Endothelial cell (in vitro differentiated cells): ENCODE measurements at regions not wholly inside any gene's neighbourhood (a gene's known extent, or its start where the extent isn't known, plus 50 kb on each side); places are given as distances from the start of the nearest gene placed in this dataset.

Source experiments
- DNase-seq: peaks from one replicate; pipeline ENCODE4 v3.0.0; 2021; ENCODE audit warnings: low spot score
- H3K27ac Mint-ChIP-seq: one replicate; pipeline ENCODE4 v1.8.0; 2021; ENCODE audit warnings: mixed read lengths, inconsistent platforms; ENCODE audit not compliant: unreplicated experiment
- H3K27me3 Mint-ChIP-seq: one replicate; pipeline ENCODE4 v1.8.0; 2021; ENCODE audit warnings: mild to moderate bottlenecking, moderate library complexity, mixed read lengths, inconsistent platforms; ENCODE audit not compliant: unreplicated experiment
- H3K36me3 Mint-ChIP-seq: one replicate; pipeline ENCODE4 v1.8.0; 2021; ENCODE audit warnings: mild to moderate bottlenecking, low read depth, mixed read lengths, inconsistent platforms; ENCODE audit not compliant: unreplicated experiment
- H3K4me1 Mint-ChIP-seq: one replicate; pipeline ENCODE4 v1.8.0; 2021; ENCODE audit warnings: mild to moderate bottlenecking, mixed read lengths, inconsistent platforms; ENCODE audit not compliant: unreplicated experiment
- H3K4me3 Mint-ChIP-seq: one replicate; pipeline ENCODE4 v1.8.0; 2021; ENCODE audit warnings: mild to moderate bottlenecking, mixed read lengths, inconsistent platforms; ENCODE audit not compliant: unreplicated experiment
- H3K9me3 Mint-ChIP-seq: one replicate; pipeline ENCODE4 v1.8.0; 2021; ENCODE audit warnings: mixed read lengths, inconsistent platforms; ENCODE audit not compliant: unreplicated experiment
- CTCF ChIP-seq: fragments of 200-600 bp; sonication (generic); IDR thresholded peaks from one replicate; pipeline ENCODE4 v1.5.0; 2021; ENCODE audit warnings: antibody characterized with exemption; ENCODE audit not compliant: unreplicated experiment

GRCh38 chr10:118238573-118239235 lies 103.4 kb downstream of the FAM204A start:
- no peak for TF ChIP-seq CTCF
- no peak for DNase-seq
- H3K27ac Mint-ChIP-seq, result no peak overlapping the region
- H3K27me3 Mint-ChIP-seq, result peaks cover 6% of the 10 kb centered on the region
- no peak overlapping the region for H3K4me3 Mint-ChIP-seq
- no peaks in the 10 kb centered on the region for H3K36me3 Mint-ChIP-seq
- no peaks in the 10 kb centered on the region for H3K4me1 Mint-ChIP-seq
- H3K9me3 Mint-ChIP-seq, result no peaks in the 10 kb centered on the region

GRCh38 chr10:118237930-118238329 lies 104.2 kb downstream of the FAM204A start:
- no peaks in the 10 kb centered on the region for H3K36me3 Mint-ChIP-seq
- H3K4me3 Mint-ChIP-seq, result no peak overlapping the region
- H3K27me3 Mint-ChIP-seq, result peaks cover 6% of the 10 kb centered on the region
- no peak for DNase-seq
- H3K27ac Mint-ChIP-seq, result no peak overlapping the region
- no peaks in the 10 kb centered on the region for H3K9me3 Mint-ChIP-seq
- TF ChIP-seq CTCF, result no peak
- H3K4me1 Mint-ChIP-seq, result no peaks in the 10 kb centered on the region

- no peak for DNase-seq
- Mint-ChIP-seq H3K9me3 (no peaks in the 10 kb centered on the region), H3K4me3 (no peak overlapping the region), H3K4me1 (no peaks in the 10 kb centered on the region), H3K27me3 (peaks cover 6% of the 10 kb centered on the region), H3K36me3 (no peaks in the 10 kb centered on the region), H3K27ac (no peak overlapping the region)
- TF ChIP-seq CTCF, result no peak
These were observed 107.4 kb downstream of the FAM204A start for GRCh38 chr10:118234683-118235082.

GRCh38 chr10:118220346-118220850 lies 121.7 kb downstream of the FAM204A start:
- H3K4me1 Mint-ChIP-seq, result no peaks in the 10 kb centered on the region

More at GRCh38 chr10:118220346-118220850, 121.7 kb downstream of the FAM204A start:
- H3K9me3 Mint-ChIP-seq, result no peaks in the 10 kb centered on the region
- no peaks in the 10 kb centered on the region for H3K27me3 Mint-ChIP-seq
- DNase-seq, result no peak
- no peaks in the 10 kb centered on the region for H3K36me3 Mint-ChIP-seq
- no peak overlapping the region for H3K27ac Mint-ChIP-seq
- H3K4me3 Mint-ChIP-seq, result no peak overlapping the region
- no peak for TF ChIP-seq CTCF
